T-helper 17 cell (primary cell): ENCODE measurements at regions not wholly inside any gene's neighbourhood (a gene's known extent, or its start where the extent isn't known, plus 50 kb on each side); places are given as distances from the start of the nearest gene placed in this dataset.
"Not testable (repeated sequence)": the region's sequence is repeated elsewhere in the genome, so short reads cannot be mapped to it uniquely, and the experiment has no call there.

Source experiments
- ATAC-seq: fragments of 150-1000 bp; cut with Tn5 transposase; 2 replicates; pipeline ENCODE4 v1.10.0; 2021; ENCODE audit warnings: mild to moderate bottlenecking, moderate library complexity
- DNase-seq, 3 donors: peaks; one replicate each; pipeline versions ENCODE4 v3.0.0 to v3.0.0-alpha.2; 2020 to 2021
- H3K9me3 ChIP-seq: one replicate; pipeline ENCODE4 v1.7.0; 2013; ENCODE audit warnings: low read length, mild to moderate bottlenecking; ENCODE audit not compliant: control insufficient read depth, poor library complexity, severe bottlenecking
- H3K27ac Mint-ChIP-seq: one replicate; pipeline ENCODE4 v1.8.0; 2022; ENCODE audit warnings: mild to moderate bottlenecking, moderate library complexity, mixed read lengths
- H3K27me3 Mint-ChIP-seq: one replicate; pipeline ENCODE4 v1.8.0; 2022; ENCODE audit warnings: mixed read lengths
- H3K36me3 Mint-ChIP-seq: one replicate; pipeline ENCODE4 v1.8.0; 2022; ENCODE audit warnings: low read depth, mixed read lengths
- H3K4me1 Mint-ChIP-seq: one replicate; pipeline ENCODE4 v1.8.0; 2022; ENCODE audit warnings: mild to moderate bottlenecking, mixed read lengths
- H3K4me3 Mint-ChIP-seq: one replicate; pipeline ENCODE4 v1.8.0; 2022; ENCODE audit warnings: mild to moderate bottlenecking, moderate library complexity, mixed read lengths

- no peak for DNase-seq
- ATAC-seq = no peak
- H3K9me3 ChIP-seq = no peaks in the 10 kb centered on the region
- H3K36me3 Mint-ChIP-seq = no peaks in the 10 kb centered on the region
- H3K27me3 Mint-ChIP-seq = no peaks in the 10 kb centered on the region
- H3K4me3 Mint-ChIP-seq = no peak overlapping the region
- no peaks in the 10 kb centered on the region for H3K4me1 Mint-ChIP-seq
- H3K27ac Mint-ChIP-seq = no peak overlapping the region
Measured at GRCh38 chr5:51099173-51099853, 283.9 kb upstream of the ISL1 start.

GRCh38 chr5:51104556-51104955 is 278.7 kb upstream of the ISL1 start:
- ATAC-seq (no peak), DNase-seq (no peak)
- H3K4me1 Mint-ChIP-seq = no peaks in the 10 kb centered on the region
- H3K36me3 Mint-ChIP-seq = no peaks in the 10 kb centered on the region
- H3K4me3 Mint-ChIP-seq = no peak overlapping the region
- no peak overlapping the region for H3K27ac Mint-ChIP-seq
- no peaks in the 10 kb centered on the region for H3K9me3 ChIP-seq
- no peaks in the 10 kb centered on the region for H3K27me3 Mint-ChIP-seq

GRCh38 chr5:51109786-51110410 is 273.4 kb upstream of the ISL1 start:
- Mint-ChIP-seq H3K4me1 (no peaks in the 10 kb centered on the region), H3K27ac (no peak overlapping the region), H3K4me3 (no peak overlapping the region), H3K27me3 (no peaks in the 10 kb centered on the region), H3K36me3 (no peaks in the 10 kb centered on the region)
- H3K9me3 ChIP-seq = no peaks in the 10 kb centered on the region
- no peak for DNase-seq
- ATAC-seq = no peak

- Mint-ChIP-seq H3K36me3 (peaks cover 2% of the 10 kb centered on the region), H3K27me3 (no peaks in the 10 kb centered on the region), H3K27ac (no peak overlapping the region), H3K4me3 (no peak overlapping the region), H3K4me1 (no peaks in the 10 kb centered on the region)
- DNase-seq (no peak), ATAC-seq (no peak)
- H3K9me3 ChIP-seq = no peaks in the 10 kb centered on the region
Measured at GRCh38 chr5:51131266-51131665, 252.0 kb upstream of the ISL1 start.

GRCh38 chr5:51138164-51138563 is 245.1 kb upstream of the ISL1 start:
- H3K27me3 Mint-ChIP-seq = no peaks in the 10 kb centered on the region
- ATAC-seq = no peak
- no peak overlapping the region for H3K4me3 Mint-ChIP-seq
- no peaks in the 10 kb centered on the region for H3K9me3 ChIP-seq
- DNase-seq = no peak
- no peaks in the 10 kb centered on the region for H3K36me3 Mint-ChIP-seq
- H3K4me1 Mint-ChIP-seq = no peaks in the 10 kb centered on the region
- H3K27ac Mint-ChIP-seq = no peak overlapping the region

- no peaks in the 10 kb centered on the region for H3K36me3 Mint-ChIP-seq
- DNase-seq (no peak), ATAC-seq (no peak)
- H3K4me3 Mint-ChIP-seq = no peak overlapping the region
- no peaks in the 10 kb centered on the region for H3K4me1 Mint-ChIP-seq
- H3K9me3 ChIP-seq = no peaks in the 10 kb centered on the region
- H3K27me3 Mint-ChIP-seq = no peaks in the 10 kb centered on the region
- H3K27ac Mint-ChIP-seq = no peak overlapping the region
Measured at GRCh38 chr5:51148437-51148836, 234.8 kb upstream of the ISL1 start.

- no peak overlapping the region for H3K27ac Mint-ChIP-seq
Measured at GRCh38 chr5:51156222-51156621, 227.0 kb upstream of the ISL1 start.

GRCh38 chr5:51156838-51157237 is 226.4 kb upstream of the ISL1 start:
- H3K4me3 Mint-ChIP-seq = no peak overlapping the region
- H3K27ac Mint-ChIP-seq = no peak overlapping the region
- no peak for DNase-seq
- H3K36me3 Mint-ChIP-seq = no peaks in the 10 kb centered on the region
- no peaks in the 10 kb centered on the region for H3K4me1 Mint-ChIP-seq
- H3K27me3 Mint-ChIP-seq = no peaks in the 10 kb centered on the region
- H3K9me3 ChIP-seq = peaks cover 2% of the 10 kb centered on the region
- ATAC-seq = no peak

More at GRCh38 chr5:51156222-51156621, 227.0 kb upstream of the ISL1 start:
- H3K27me3 Mint-ChIP-seq = no peaks in the 10 kb centered on the region
- peaks cover 2% of the 10 kb centered on the region for H3K9me3 ChIP-seq
- H3K4me1 Mint-ChIP-seq = no peaks in the 10 kb centered on the region
- ATAC-seq (no peak), DNase-seq (no peak)
- H3K36me3 Mint-ChIP-seq = no peaks in the 10 kb centered on the region
- H3K4me3 Mint-ChIP-seq = no peak overlapping the region

- H3K4me3 Mint-ChIP-seq = no peak overlapping the region
- peaks cover 2% of the 10 kb centered on the region for H3K9me3 ChIP-seq
- H3K27me3 Mint-ChIP-seq = no peaks in the 10 kb centered on the region
- H3K36me3 Mint-ChIP-seq = no peaks in the 10 kb centered on the region
- DNase-seq (no peak), ATAC-seq (no peak)
- H3K27ac Mint-ChIP-seq = no peak overlapping the region
- H3K4me1 Mint-ChIP-seq = no peaks in the 10 kb centered on the region
Measured at GRCh38 chr5:51159164-51159563, 224.1 kb upstream of the ISL1 start.

GRCh38 chr5:51159606-51160005 is 223.6 kb upstream of the ISL1 start:
- Mint-ChIP-seq H3K27me3 (no peaks in the 10 kb centered on the region), H3K4me1 (no peaks in the 10 kb centered on the region), H3K27ac (no peak overlapping the region), H3K36me3 (no peaks in the 10 kb centered on the region), H3K4me3 (no peak overlapping the region)
- peaks cover 2% of the 10 kb centered on the region for H3K9me3 ChIP-seq
- DNase-seq (no peak), ATAC-seq (no peak)

GRCh38 chr5:51162245-51162644 is 221.0 kb upstream of the ISL1 start:
- DNase-seq (no peak), ATAC-seq (no peak)
- Mint-ChIP-seq H3K36me3 (no peaks in the 10 kb centered on the region), H3K27ac (no peak overlapping the region), H3K4me1 (no peaks in the 10 kb centered on the region), H3K27me3 (no peaks in the 10 kb centered on the region), H3K4me3 (no peak overlapping the region)
- peaks cover 2% of the 10 kb centered on the region for H3K9me3 ChIP-seq

- DNase-seq, H3K4me3 Mint-ChIP-seq, H3K27me3 Mint-ChIP-seq, H3K9me3 ChIP-seq, H3K36me3 Mint-ChIP-seq, H3K27ac Mint-ChIP-seq, ATAC-seq, H3K4me1 Mint-ChIP-seq: not testable (repeated sequence)
Measured at GRCh38 chr5:51165621-51166020, 217.6 kb upstream of the ISL1 start.

GRCh38 chr5:51172903-51173626 is 210.2 kb upstream of the ISL1 start:
- no peaks in the 10 kb centered on the region for H3K4me1 Mint-ChIP-seq
- ATAC-seq (no peak), DNase-seq (no peak)
- no peak overlapping the region for H3K27ac Mint-ChIP-seq
- no peaks in the 10 kb centered on the region for H3K27me3 Mint-ChIP-seq
- no peak overlapping the region for H3K4me3 Mint-ChIP-seq
- H3K36me3 Mint-ChIP-seq = no peaks in the 10 kb centered on the region
- H3K9me3 ChIP-seq = no peaks in the 10 kb centered on the region
